DMS53 treated with DMSO at 0.1 percent for 48 hours (cell line): ENCODE measurements at regions not wholly inside any gene's neighbourhood (a gene's known extent, or its start where the extent isn't known, plus 50 kb on each side); places are given as distances from the start of the nearest gene placed in this dataset.
"Not testable (repeated sequence)": the region's sequence is repeated elsewhere in the genome, so short reads cannot be mapped to it uniquely, and the experiment has no call there.

ENCODE experiments used
- DNase-seq: peaks from one replicate; lab custom pipeline; 2025; ENCODE audit not compliant: unreplicated experiment; lab: John Stamatoyannopoulos, UW

DNA sequence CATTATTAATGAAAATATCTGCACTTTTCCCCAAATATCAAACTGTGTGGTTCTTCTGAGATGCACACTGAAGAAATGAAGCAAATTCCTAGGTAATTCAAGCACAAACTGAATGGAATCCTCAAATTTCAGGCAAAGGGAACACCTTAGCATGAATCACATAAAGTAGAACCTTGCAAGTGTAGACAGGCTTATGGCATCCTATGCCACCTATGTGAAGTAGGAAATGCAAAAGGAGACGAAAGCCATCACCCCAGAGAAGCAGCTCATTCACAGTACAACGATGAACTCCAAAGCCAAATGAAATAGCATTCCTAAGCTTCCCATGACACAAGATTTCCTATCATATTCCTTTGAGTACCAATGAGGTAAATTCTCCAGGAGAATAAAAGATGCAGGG, 461.2 kb upstream of the RUNX1 start:
- no peak for DNase-seq

DNA sequence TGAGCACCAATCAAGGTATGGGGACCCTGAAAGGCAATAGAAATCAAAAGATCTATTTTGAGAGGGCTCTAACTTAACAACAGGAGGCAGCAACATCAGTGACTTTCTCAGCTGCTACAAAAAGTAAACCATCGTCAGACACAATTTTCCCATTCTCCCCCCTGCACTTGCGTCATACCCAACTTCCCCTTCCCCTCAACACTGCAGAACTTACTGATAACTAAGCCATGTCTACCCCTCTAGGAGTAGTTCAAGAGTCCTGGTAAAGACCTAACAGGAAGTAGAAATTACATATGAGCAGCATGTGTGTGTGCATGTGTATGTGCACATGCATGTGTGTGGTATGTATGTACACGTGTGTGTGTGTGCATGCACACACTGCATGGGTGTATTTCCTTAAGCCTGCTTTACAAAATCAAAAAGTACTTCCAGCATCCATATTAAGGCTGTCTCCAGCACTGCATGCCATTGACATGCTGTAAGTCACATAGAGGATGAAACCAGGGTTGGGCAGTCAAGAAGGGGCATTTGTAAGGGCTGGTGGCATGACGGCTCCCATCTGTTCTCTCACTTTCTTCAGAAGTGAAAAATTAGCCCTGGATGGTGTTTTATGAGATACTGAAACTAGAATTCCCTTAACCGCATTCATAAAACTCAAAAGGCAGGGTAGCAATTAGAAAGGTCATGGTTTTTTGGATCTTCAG, 460.1 kb upstream of the RUNX1 start:
- no peak for DNase-seq

DNA sequence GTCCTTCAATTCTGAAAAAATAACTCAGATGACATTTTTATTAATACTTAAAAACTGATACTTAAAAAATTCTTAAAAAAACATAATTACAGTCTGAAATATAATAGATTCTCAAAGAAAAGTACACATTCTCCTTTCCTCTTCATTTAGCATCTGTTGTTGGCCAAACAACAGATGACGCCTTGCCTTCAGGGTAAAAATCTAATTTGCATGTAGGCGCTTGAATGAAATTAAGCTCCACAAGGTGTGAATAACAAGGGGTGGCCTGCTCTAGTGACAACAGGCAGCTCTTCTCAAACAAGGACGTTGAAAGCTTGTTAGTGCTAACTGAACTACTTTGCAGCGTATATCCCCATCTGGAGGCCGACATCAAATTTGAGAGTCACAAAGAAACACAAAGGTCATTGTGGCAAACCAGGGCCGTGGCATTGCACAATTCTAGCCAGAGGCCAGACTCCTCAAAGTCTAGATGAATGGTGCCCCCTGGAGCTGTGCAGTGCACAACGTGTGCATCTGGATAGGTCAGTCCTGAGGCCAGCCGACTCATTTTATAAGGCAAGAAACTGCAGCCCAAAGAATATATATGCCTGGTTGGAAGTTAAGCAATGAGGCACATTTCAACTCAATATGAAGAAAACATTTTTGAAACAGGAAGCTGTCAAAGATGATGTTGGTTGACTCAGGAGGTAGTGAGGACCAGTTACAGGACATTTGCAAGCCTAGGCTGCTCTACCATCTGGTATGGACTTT, 459.2 kb upstream of the RUNX1 start:
- no peak for DNase-seq

DNA sequence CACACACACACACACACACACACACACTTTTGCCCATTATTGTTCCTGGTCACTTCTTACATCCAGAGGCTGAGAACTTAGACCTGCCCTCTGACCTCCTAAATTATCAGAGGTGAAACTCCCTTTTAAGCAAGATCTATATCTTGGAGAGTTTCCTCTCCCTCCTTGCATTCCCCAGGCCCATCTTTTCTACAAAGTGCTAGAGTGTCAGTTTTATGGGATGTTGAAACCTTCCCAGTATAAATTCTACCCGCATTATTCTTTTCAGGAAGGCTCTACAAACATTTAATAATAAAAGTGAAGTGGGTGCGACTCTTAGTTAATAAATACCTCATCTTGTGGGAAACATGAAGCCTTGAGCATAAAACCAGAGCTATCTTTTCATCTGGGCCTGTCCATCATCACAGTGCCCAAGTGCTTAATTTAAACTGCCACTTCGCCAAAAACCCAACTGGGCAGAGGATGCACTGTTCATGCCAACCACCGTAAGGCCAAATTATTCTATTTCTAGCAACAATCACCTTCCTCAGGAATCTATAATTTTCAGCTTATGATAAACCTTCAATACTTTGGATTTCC, 458.2 kb upstream of the RUNX1 start:
- no peak for DNase-seq

DNA sequence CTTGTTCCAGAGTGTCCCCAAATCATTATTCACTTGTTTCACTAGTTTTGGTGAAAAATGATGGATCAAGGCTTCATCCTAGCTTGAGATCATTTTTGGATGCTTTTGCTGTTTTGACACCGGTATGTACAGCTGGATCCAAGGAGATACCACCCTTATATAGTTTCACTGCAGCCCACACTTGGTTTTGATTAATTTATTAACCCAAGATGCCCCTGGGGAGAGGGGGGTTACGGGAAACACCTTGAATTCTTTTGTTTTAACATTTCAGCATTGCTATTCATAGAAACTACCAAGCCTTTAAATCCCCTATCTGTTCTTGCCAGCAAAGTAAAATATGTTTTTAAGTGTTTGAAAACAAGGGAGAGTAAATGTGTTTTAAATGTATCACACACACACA, 457.7 kb upstream of the RUNX1 start:
- DNase-seq = no peak

DNA sequence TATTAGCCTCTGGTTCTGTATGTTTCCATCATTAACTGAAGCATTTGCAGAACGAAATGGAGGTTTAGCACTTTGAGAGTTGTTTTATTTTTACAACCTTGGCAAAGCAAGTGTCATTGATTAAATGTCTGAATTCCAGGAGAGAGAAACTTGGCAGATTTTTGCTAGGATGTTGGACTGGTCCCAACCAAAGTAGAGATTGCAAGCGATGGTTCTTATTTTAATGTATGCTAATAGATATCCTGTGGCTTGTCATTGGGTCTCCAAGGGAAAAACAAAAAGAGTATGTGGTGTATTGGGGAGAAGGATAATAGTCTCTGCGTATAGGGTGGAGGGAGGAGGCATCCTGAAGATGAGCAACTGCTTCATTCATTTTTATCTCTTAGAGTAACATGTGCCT, 457.2 kb upstream of the RUNX1 start:
- DNase-seq = no peak

DNA sequence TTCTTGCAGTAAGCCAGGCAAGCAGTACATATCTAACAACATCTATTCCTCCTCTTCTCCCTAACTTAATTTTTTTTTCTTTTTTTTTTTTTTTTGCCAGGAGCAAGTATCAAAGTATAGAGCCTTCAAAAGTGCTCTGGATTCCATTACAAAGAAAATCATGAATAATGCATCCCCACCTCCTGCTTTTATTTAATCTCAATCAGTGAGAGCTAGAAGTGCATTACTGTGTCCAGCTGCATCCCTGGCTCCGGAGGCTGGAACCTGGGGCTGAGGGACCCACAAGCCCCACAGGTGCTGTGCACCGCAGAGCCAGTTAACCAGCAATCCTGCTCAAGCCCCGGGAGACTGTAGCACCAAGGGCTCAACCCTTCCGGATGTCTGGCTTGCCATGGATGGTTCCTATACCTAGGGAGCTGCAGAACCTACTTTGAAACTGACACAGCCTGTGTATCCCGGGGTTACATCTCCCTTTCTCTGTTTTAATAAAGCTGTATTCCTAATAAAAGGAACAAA, 455.9 kb upstream of the RUNX1 start:
- DNase-seq = no peak

DNA sequence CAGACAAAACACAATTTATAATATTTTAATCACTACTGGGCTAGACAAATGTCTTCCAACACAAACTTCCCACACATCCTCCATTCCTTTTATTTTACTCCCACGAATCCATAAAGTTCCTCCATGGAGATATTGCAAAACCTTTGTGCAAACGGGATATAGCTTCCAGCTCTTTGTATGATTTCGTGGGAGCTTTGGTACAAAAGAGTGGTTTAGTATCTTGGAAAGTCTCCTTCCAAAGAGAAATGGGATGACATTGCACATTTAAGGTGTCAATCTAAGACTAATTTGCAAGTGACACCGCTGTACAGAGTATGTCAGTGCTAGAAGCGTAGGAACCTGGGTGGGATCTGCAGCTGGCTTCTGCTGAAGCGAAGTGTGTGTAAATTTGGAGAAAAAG, 455.2 kb upstream of the RUNX1 start:
- no peak for DNase-seq

DNA sequence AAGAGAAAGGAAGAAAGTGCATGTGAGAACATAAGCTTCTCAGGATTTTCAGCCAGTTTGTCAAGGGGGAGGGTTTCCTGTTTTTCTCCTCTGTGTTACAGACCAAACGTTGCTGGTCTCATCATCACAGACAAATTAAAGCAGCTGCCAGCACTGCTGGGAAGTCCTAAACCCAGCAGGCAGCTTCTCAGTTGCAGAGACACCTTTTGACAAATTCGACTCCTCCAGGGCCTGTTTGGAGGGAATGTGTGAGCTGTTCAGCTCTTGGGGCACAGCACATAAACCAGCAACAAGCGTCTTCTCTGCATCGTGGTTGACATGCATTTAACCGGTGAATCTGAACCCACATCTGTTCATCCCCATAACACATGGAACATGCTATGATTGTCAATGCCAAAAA, 454.6 kb upstream of the RUNX1 start:
- DNase-seq = no peak

DNA sequence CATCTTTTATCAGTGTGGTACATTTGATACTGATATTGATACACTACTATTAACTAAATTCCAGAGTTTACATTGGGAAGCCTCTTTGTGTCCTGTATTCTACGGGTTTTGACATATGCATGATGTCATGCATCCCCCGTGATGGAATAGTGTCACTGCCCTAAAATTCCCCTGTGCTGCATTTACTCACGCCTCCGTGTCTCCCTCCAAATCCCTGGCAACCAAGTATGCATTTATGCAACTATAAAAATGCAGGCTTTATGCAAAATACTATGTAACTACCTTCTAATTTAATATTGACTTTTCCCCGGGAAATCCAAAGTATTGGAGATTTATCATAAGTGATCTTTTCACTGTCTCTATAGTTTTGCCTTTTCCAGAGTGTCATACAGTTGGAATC, 453.7 kb upstream of the RUNX1 start:
- DNase-seq = no peak

DNA sequence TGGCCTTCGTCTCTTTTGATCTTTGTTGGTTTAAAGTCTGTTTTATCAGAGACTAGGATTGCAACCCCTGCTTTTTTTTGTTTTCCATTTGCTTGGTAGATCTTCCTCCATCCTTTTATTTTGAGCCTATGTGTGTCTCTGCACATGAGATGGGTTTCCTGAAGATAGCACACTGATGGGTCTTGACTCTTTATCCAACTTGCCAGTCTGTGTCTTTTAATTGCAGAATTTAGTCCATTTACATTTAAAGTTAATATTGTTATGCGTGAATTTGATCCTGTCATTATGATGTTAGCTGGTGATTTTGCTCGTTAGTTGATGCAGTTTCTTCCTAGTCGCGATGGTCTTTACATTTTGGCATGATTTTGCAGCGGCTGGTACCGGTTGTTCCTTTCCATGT, 448.4 kb upstream of the RUNX1 start:
- DNase-seq = not testable (repeated sequence)

DNA sequence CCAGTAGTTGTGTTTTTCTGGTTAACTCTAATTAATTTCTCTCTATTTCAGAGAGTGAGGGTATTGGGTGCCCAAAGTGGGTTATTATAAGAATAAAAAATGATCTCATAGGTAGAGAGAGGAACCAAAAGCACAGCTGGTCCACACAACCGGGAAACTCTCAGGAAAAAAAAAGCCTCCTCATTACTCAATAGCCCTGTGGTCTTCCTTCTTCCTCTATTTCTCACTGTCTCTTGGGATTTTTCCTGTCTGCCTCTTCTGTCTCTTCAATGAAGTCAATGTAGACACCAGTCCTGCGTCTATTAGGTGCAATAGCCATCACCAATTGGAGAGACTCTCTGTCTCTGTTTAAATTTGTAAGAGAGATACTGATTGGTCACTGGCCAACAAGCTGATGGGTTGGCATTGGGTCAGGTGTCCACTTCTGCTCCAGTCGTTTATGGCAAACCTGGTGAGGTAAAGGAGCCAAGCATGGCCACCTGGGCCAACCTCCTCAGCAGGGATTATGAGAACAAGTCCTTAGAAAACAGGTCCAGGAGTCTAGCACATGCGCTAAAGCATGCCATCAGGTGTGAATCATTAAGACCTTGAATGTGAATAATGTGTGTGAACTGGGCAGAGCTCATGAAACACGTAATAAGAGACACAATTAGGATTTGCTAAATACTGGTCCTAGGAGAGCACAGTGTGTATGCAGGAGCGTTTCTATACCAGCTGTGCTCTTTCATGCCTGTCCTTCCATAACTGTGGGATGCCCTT, 443.0 kb upstream of the RUNX1 start:
- DNase-seq = no peak

DNA sequence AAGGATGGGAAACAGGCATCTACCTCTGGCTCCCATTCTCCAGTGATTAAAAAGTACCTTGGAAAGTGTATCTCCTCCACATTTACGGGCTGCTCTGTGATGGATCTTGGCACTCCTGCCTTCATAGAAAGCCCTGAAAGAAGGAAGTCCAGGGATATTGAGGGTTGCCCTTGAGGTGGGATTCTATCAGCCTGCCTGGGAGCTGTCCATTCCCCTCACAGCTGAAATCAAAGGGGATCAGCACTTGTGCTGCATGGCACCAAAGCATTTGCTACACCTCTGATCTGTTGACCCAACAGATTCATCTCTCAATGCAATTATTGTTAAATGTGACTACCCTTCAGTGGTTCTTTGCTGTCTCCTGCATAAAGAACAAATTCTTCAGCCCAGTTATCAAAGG, 442.0 kb upstream of the RUNX1 start:
- DNase-seq = no peak

DNA sequence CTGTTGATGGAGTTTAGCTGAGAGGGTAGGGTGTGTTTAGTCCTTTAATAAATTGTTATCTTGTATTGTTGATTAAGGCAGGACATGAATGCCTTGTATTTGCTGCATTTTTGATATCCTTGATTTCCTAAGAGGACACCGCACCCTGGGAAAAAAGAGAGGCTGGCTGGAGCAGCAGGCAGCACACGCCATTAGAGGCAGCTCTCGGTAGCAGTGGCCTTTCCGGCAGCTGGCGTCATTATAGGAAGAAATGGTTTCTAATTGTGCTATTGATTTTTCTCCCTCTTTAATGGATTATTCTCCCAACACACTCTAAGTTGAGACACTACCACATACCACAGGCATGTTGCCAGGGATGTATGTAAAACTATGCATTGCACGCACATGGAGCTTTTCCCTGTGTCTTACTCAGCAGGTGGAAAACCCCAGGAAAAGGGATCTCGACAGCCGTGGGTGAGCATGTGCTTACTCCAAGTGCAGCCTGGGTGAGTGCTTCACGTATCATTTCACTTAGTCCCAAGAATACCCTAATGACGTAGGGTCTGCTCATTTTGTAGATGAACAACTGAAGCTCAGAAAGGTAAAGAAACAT, 440.4 kb upstream of the RUNX1 start:
- DNase-seq = no peak

DNA sequence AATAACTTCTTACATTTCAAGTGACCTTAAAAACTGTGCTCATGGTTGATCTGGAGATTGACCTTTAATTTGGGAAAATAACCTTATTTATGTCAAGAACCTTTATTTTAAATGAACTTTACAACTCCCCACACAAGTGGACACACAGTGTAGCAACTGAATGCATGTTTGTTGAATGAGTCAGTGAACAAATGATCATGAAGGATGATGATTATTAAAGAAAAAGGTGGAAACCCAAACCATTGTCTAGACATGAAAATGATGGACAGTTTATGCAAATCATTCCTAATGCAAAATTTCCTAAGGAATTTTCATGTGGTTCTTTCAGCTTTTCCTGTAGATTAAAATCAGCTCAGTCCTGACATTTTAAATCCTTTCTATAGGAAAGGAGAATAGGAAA, 439.8 kb upstream of the RUNX1 start:
- no peak for DNase-seq

DNA sequence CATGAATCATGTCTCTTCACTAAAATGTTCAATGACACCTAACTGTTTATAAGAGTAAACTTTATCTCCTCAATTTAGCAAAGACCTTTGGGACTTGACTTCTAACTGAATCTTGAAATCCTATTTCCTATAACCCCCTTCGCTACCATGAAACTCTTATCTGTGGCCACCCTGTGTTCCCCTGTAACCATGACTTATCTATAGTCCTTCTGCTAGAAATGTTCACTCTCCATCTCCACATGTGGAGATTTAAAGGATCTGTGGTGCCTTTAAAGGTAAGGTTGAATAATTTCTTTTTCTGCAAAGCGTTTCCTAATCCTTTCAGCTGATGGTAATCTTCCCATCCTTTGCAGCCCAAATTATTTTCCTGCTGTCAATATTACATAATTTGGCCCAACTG, 436.3 kb upstream of the RUNX1 start:
- no peak for DNase-seq

DNA sequence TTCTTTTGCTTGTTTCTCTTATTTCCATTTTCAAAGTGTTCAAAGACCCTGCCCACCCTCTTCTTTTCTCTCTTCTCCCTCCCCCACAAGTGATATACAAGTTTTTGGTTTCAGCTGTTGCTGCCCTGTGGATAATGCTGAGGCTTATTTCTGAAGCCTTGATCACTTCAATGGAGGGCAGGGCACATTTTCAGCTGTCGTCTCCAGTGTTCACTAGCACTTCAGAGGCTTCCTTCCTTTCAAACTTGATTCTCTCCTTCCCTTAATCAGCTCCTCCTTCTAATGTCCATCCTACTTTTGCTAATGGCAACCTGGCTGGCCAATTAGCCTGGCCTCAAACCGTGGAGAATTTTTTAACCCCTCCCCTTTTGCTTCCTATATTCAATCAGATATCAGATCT, 435.7 kb upstream of the RUNX1 start:
- no peak for DNase-seq

DNA sequence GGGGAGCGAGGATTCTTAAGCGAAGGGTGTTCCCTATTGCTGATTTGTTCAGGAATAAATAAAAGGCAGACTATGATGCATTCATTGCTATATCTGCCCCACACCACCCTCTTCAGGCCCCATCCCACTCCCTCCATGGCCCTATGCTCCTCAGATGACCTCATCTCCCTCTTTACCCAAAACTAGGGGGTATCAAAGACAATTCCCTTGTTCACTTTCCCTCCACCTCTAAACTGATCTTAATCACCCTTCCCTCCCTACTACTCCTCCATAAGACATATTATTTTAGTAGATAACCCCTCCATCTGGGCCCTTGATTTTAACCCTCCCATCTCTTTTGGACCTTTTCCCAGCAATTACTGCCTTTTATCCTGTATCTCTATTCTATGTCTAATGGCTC, 434.9 kb upstream of the RUNX1 start:
- DNase-seq = no peak

DNA sequence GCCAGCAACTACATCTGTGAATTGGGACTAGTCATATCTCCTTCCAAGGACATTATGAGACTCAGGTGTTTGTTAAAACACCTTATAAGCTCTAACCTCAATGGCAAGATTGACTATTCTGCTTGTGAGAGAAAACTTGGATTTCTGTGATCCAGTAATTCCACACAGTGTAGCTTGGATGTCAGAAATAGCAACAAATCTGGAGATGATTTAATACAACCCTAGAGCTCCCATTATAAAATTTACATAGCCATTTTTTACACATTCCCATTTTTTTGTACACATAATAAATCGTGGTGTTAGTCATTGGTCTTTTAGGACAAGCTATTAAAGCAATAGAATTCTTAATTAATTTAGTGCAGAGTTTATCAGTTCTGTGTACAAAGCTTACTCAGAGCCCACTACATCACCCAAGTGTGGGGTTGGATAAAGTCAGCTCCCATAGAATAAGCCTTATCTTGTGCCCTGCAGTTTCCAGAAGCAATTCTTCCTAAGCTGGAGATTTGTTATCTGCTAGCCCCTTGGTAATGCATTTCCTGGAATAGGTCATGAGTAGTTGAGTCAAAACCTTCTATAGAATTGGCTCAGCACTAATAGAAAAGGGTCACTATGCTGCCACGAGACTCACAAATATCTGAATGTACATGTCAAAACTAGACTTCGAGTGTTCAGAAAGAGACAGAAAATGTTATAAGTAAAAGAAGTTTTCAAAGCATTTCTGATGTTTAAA, 434.0 kb upstream of the RUNX1 start:
- DNase-seq = no peak

DNA sequence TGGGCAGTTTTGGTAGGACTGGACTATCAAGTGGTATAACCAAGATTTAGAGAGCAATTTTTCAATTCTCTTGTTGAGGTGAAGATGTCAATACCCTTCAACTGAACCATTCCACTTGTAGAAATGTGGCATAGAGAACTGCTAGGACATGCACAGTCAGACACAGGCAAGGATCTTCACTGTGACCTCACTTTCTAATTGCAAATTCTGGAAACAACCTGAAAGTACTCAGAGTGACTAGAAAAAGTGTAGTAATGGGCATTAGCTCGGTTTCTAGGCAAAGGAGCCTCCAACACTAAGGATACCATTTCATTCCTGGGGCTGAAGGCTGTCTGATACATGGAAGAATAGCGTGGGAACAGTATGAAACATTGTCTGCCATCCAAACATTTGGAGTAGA, 433.0 kb upstream of the RUNX1 start:
- DNase-seq = no peak

DNA sequence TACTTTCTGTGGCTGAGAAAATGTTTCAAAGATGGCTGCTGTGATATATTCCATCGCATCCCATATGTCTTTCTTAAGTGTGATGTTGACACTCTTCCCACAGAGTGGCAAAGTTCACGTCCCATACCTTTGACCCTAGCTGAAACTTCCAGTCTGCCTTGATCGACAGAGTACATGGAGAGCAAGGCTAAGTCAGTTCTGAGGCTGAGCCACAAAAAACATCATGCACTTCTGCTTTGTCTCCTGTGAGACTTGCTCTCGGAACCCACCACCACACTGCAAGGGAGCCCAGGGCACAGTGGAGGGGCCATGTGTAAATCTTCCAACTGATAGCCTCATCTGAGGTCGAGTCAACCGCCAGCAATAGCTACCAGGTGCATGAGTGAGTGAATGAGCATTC, 431.9 kb upstream of the RUNX1 start:
- DNase-seq = no peak
